Hepatocyte (in vitro differentiated cells): ENCODE measurements at regions not wholly inside any gene's neighbourhood (a gene's known extent, or its start where the extent isn't known, plus 50 kb on each side); places are given as distances from the start of the nearest gene placed in this dataset.

Experiments used
- CTCF ChIP-seq: fragments of 200-600 bp; sonication (generic); IDR thresholded peaks from 2 replicates; pipeline ENCODE4 v1.5.1; 2016; ENCODE audit warnings: antibody characterized with exemption, mild to moderate bottlenecking; ENCODE audit not compliant: poor library complexity
- EZH2phosphoT487 ChIP-seq: fragments of 200-600 bp; sonication (generic); IDR thresholded peaks from one replicate; pipeline ENCODE4 v1.6.1; 2018; ENCODE audit warnings: antibody characterized with exemption, mild to moderate bottlenecking, low read depth, moderate library complexity; ENCODE audit not compliant: unreplicated experiment, severe bottlenecking

GRCh38 chr5:3662344-3662743 is 66.7 kb downstream of the IRX1 start:
- no peak for TF ChIP-seq CTCF
- no peak for TF ChIP-seq EZH2phosphoT487
